ENCODE measurements at regions not wholly inside any gene's neighbourhood (a gene's known extent, or its start where the extent isn't known, plus 50 kb on each side); places are given as distances from the start of the nearest gene placed in this dataset.

GRCh38 chr4:30912098-30912714 is 192.0 kb downstream of the PCDH7 start:
- Mint-ChIP-seq H3K27me3 (no peaks in the 10 kb centered on the region), H3K4me3 (no peak overlapping the region), H3K27ac (no peak overlapping the region), H3K36me3 (ENCODE audit: low read depth) (no peaks in the 10 kb centered on the region), H3K4me1 (no peaks in the 10 kb centered on the region)
- ATAC-seq (no peak), DNase-seq (no peak)
- H3K9me3 ChIP-seq (ENCODE audit: control insufficient read depth, low read length, poor library complexity, severe bottlenecking): no peaks in the 10 kb centered on the region

- Mint-ChIP-seq H3K36me3 (ENCODE audit: low read depth) (no peaks in the 10 kb centered on the region), H3K27ac (no peak overlapping the region), H3K4me1 (no peaks in the 10 kb centered on the region), H3K27me3 (no peaks in the 10 kb centered on the region), H3K4me3 (no peak overlapping the region)
- H3K9me3 ChIP-seq (ENCODE audit: control insufficient read depth, low read length, poor library complexity, severe bottlenecking): no peaks in the 10 kb centered on the region
- DNase-seq (no peak), ATAC-seq (no peak)
These were observed 196.4 kb downstream of the PCDH7 start for GRCh38 chr4:30916337-30917274.

GRCh38 chr4:30917946-30918345 is 197.8 kb downstream of the PCDH7 start:
- DNase-seq (no peak), ATAC-seq (no peak)
- Mint-ChIP-seq H3K4me1 (no peaks in the 10 kb centered on the region), H3K36me3 (ENCODE audit: low read depth) (no peaks in the 10 kb centered on the region), H3K4me3 (no peak overlapping the region), H3K27me3 (no peaks in the 10 kb centered on the region), H3K27ac (no peak overlapping the region)
- H3K9me3 ChIP-seq (ENCODE audit: control insufficient read depth, low read length, poor library complexity, severe bottlenecking): no peaks in the 10 kb centered on the region

- no peak for ATAC-seq
- DNase-seq: no peak
- H3K36me3 Mint-ChIP-seq (ENCODE audit: low read depth): no peaks in the 10 kb centered on the region
- no peaks in the 10 kb centered on the region for H3K9me3 ChIP-seq (ENCODE audit: control insufficient read depth, low read length, poor library complexity, severe bottlenecking)
- H3K4me1 Mint-ChIP-seq: no peaks in the 10 kb centered on the region
- no peak overlapping the region for H3K27ac Mint-ChIP-seq
- no peak overlapping the region for H3K4me3 Mint-ChIP-seq
- no peaks in the 10 kb centered on the region for H3K27me3 Mint-ChIP-seq
These were observed 199.3 kb downstream of the PCDH7 start for GRCh38 chr4:30919458-30919857.

- Mint-ChIP-seq H3K27me3 (no peaks in the 10 kb centered on the region), H3K4me1 (no peaks in the 10 kb centered on the region), H3K36me3 (ENCODE audit: low read depth) (no peaks in the 10 kb centered on the region), H3K27ac (no peak overlapping the region), H3K4me3 (no peak overlapping the region)
- DNase-seq (no peak), ATAC-seq (no peak)
- no peaks in the 10 kb centered on the region for H3K9me3 ChIP-seq (ENCODE audit: control insufficient read depth, low read length, poor library complexity, severe bottlenecking)
These were observed 199.9 kb downstream of the PCDH7 start for GRCh38 chr4:30920043-30920442.

GRCh38 chr4:30922625-30923024 is 202.5 kb downstream of the PCDH7 start:
- no peak for ATAC-seq
- no peak overlapping the region for H3K27ac Mint-ChIP-seq
- H3K4me3 Mint-ChIP-seq: no peak overlapping the region
- no peaks in the 10 kb centered on the region for H3K9me3 ChIP-seq (ENCODE audit: control insufficient read depth, low read length, poor library complexity, severe bottlenecking)
- H3K4me1 Mint-ChIP-seq: no peaks in the 10 kb centered on the region
- no peaks in the 10 kb centered on the region for H3K36me3 Mint-ChIP-seq (ENCODE audit: low read depth)
- no peaks in the 10 kb centered on the region for H3K27me3 Mint-ChIP-seq
- DNase-seq: no peak

GRCh38 chr4:30924495-30924894 is 204.3 kb downstream of the PCDH7 start:
- Mint-ChIP-seq H3K4me3 (no peak overlapping the region), H3K27ac (no peak overlapping the region), H3K4me1 (no peaks in the 10 kb centered on the region), H3K27me3 (no peaks in the 10 kb centered on the region), H3K36me3 (ENCODE audit: low read depth) (no peaks in the 10 kb centered on the region)
- DNase-seq (no peak), ATAC-seq (no peak)
- no peaks in the 10 kb centered on the region for H3K9me3 ChIP-seq (ENCODE audit: control insufficient read depth, low read length, poor library complexity, severe bottlenecking)

GRCh38 chr4:30929649-30930048 is 209.5 kb downstream of the PCDH7 start:
- no peak overlapping the region for H3K4me3 Mint-ChIP-seq
- no peaks in the 10 kb centered on the region for H3K9me3 ChIP-seq (ENCODE audit: control insufficient read depth, low read length, poor library complexity, severe bottlenecking)
- H3K4me1 Mint-ChIP-seq: no peaks in the 10 kb centered on the region
- no peaks in the 10 kb centered on the region for H3K27me3 Mint-ChIP-seq
- no peak overlapping the region for H3K27ac Mint-ChIP-seq
- ATAC-seq: no peak
- H3K36me3 Mint-ChIP-seq (ENCODE audit: low read depth): no peaks in the 10 kb centered on the region
- no peak for DNase-seq

GRCh38 chr4:30930276-30930675 is 210.1 kb downstream of the PCDH7 start:
- no peaks in the 10 kb centered on the region for H3K36me3 Mint-ChIP-seq (ENCODE audit: low read depth)
- no peak overlapping the region for H3K27ac Mint-ChIP-seq
- H3K27me3 Mint-ChIP-seq: no peaks in the 10 kb centered on the region
- no peaks in the 10 kb centered on the region for H3K4me1 Mint-ChIP-seq
- no peak for ATAC-seq
- DNase-seq: no peak
- no peak overlapping the region for H3K4me3 Mint-ChIP-seq
- no peaks in the 10 kb centered on the region for H3K9me3 ChIP-seq (ENCODE audit: control insufficient read depth, low read length, poor library complexity, severe bottlenecking)

- no peak for ATAC-seq
- no peaks in the 10 kb centered on the region for H3K9me3 ChIP-seq (ENCODE audit: control insufficient read depth, low read length, poor library complexity, severe bottlenecking)
- no peak overlapping the region for H3K4me3 Mint-ChIP-seq
- no peaks in the 10 kb centered on the region for H3K36me3 Mint-ChIP-seq (ENCODE audit: low read depth)
- H3K27me3 Mint-ChIP-seq: no peaks in the 10 kb centered on the region
- no peak for DNase-seq
- no peak overlapping the region for H3K27ac Mint-ChIP-seq
- H3K4me1 Mint-ChIP-seq: no peaks in the 10 kb centered on the region
These were observed 212.4 kb downstream of the PCDH7 start for GRCh38 chr4:30932581-30932980.

- no peaks in the 10 kb centered on the region for H3K27me3 Mint-ChIP-seq
- H3K36me3 Mint-ChIP-seq (ENCODE audit: low read depth): no peaks in the 10 kb centered on the region
These were observed 218.9 kb downstream of the PCDH7 start for GRCh38 chr4:30939069-30939468.

GRCh38 chr4:30939684-30940083 is 219.5 kb downstream of the PCDH7 start:
- no peak overlapping the region for H3K4me3 Mint-ChIP-seq
- no peaks in the 10 kb centered on the region for H3K27me3 Mint-ChIP-seq
- DNase-seq: no peak
- no peaks in the 10 kb centered on the region for H3K4me1 Mint-ChIP-seq
- no peak overlapping the region for H3K27ac Mint-ChIP-seq
- H3K9me3 ChIP-seq (ENCODE audit: control insufficient read depth, low read length, poor library complexity, severe bottlenecking): no peaks in the 10 kb centered on the region
- ATAC-seq: no peak
- H3K36me3 Mint-ChIP-seq (ENCODE audit: low read depth): no peaks in the 10 kb centered on the region

More at GRCh38 chr4:30939069-30939468, 218.9 kb downstream of the PCDH7 start:
- no peaks in the 10 kb centered on the region for H3K9me3 ChIP-seq (ENCODE audit: control insufficient read depth, low read length, poor library complexity, severe bottlenecking)
- ATAC-seq (no peak), DNase-seq (no peak)
- Mint-ChIP-seq H3K4me3 (no peak overlapping the region), H3K27ac (no peak overlapping the region), H3K4me1 (no peaks in the 10 kb centered on the region)

GRCh38 chr4:30941641-30942040 is 221.5 kb downstream of the PCDH7 start:
- H3K9me3 ChIP-seq (ENCODE audit: control insufficient read depth, low read length, poor library complexity, severe bottlenecking): no peaks in the 10 kb centered on the region
- DNase-seq (no peak), ATAC-seq (no peak)
- Mint-ChIP-seq H3K27ac (no peak overlapping the region), H3K36me3 (ENCODE audit: low read depth) (no peaks in the 10 kb centered on the region), H3K27me3 (no peaks in the 10 kb centered on the region), H3K4me1 (no peaks in the 10 kb centered on the region), H3K4me3 (no peak overlapping the region)

GRCh38 chr4:30943356-30943755 is 223.2 kb downstream of the PCDH7 start:
- Mint-ChIP-seq H3K27ac (no peak overlapping the region), H3K27me3 (no peaks in the 10 kb centered on the region)

More at GRCh38 chr4:30943356-30943755, 223.2 kb downstream of the PCDH7 start:
- no peaks in the 10 kb centered on the region for H3K36me3 Mint-ChIP-seq (ENCODE audit: low read depth)
- H3K4me1 Mint-ChIP-seq: no peaks in the 10 kb centered on the region
- no peaks in the 10 kb centered on the region for H3K9me3 ChIP-seq (ENCODE audit: control insufficient read depth, low read length, poor library complexity, severe bottlenecking)
- no peak overlapping the region for H3K4me3 Mint-ChIP-seq
- ATAC-seq: no peak
- DNase-seq: no peak

All from T-helper 17 cell (primary cell).